ENCODE measurements at regions not wholly inside any gene's neighbourhood (a gene's known extent, or its start where the extent isn't known, plus 50 kb on each side); places are given as distances from the start of the nearest gene placed in this dataset.

DNA sequence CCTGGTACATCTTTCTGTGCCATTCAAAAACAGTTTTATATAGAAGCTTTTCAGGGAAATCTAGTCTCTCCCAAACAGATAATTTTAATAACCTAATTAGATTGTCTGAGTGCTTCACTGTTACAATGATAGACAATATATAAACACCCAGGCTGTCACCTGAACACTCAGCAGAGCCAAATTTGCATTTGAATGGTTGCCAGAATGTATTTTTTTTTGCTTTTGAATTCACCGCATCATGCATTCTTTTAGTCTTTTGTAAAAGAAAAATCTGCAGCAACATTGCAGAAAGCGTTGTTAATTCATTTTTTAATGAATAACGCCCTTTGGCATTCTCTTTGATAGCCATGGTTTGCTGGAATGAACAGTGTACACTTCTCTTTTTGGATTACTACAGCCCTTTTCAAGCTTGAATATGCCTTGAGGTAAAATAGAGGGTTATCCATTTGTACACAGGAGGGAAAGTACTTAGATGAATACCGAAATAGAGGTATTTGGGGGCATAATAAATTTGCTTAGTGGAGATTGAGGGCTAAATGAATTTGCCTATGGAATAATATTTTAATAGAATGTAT is 175.0 kb upstream of the EPHA5 start:
- DNase-seq (ENCODE audit: low read depth in 1 of 2, low spot score in 1 of 2): no peak

GRCh38 chr4:65839164-65839931 is 169.1 kb upstream of the EPHA5 start:
- DNase-seq (ENCODE audit: low read depth in 1 of 2, low spot score in 1 of 2): no peak

DNA sequence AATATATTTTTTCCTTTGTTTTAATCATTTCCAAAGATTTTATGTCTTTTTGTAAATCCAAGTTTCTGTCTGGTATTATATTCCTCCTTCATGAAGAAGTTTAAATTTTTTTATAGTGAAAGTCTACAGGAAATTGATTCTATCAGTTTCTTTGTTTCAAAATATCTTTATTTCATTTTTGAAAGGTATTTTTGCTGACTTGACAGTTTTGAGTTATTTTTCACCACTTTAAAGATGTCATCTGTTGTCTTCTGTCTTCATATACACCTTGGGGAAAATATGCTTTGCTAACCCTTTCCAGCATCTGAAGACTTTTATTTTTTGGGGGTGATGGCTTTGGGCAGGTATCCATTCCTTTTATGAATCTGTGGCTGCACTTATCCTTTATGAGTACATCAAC is 164.4 kb upstream of the EPHA5 start:
- DNase-seq (ENCODE audit: low read depth in 1 of 2, low spot score in 1 of 2): no peak

- no peak for DNase-seq (ENCODE audit: low read depth in 1 of 2, low spot score in 1 of 2)
Measured at GRCh38 chr4:65831828-65832227, 161.5 kb upstream of the EPHA5 start.

DNA sequence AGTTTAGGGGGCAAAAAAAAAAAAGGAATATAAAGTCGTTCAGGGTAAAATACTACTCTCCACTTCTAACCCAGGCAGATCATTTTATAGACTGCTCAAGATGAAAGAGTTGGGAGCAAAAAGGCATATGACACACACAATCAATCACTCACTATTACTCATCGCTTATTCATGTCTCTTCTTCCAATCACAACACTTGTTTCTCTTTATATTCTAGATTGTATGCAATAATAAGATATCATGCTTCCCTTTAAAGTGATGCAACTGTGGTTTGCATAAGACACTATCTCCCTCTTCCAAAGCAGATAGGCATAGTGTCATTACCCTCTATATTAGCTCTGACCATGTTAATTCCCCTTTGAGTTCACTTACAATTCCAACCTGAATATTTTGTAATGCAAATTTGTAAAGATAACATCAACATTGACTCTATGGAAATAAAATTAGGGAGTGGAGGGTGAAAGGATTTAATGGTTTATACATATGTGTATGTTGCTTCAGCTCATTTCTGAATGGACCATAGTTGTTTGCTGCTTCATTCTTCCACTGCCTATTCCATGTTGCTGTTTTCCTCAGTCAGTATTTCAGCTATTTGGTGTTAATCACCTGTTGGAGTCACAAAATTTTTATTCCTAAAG is 154.9 kb upstream of the EPHA5 start:
- DNase-seq (ENCODE audit: low read depth in 1 of 2, low spot score in 1 of 2): no peak

GRCh38 chr4:65819192-65819591 is 148.9 kb upstream of the EPHA5 start:
- DNase-seq (ENCODE audit: low read depth in 1 of 2, low spot score in 1 of 2): no peak

- no peak for DNase-seq (ENCODE audit: low read depth in 1 of 2, low spot score in 1 of 2)
Measured at GRCh38 chr4:65805936-65806335, 135.6 kb upstream of the EPHA5 start.

GRCh38 chr4:65799513-65799912 is 129.2 kb upstream of the EPHA5 start:
- DNase-seq (ENCODE audit: low read depth in 1 of 2, low spot score in 1 of 2): no peak

- no peak for DNase-seq (ENCODE audit: low read depth in 1 of 2, low spot score in 1 of 2)
Measured at GRCh38 chr4:65798498-65799127, 128.3 kb upstream of the EPHA5 start.

DNA sequence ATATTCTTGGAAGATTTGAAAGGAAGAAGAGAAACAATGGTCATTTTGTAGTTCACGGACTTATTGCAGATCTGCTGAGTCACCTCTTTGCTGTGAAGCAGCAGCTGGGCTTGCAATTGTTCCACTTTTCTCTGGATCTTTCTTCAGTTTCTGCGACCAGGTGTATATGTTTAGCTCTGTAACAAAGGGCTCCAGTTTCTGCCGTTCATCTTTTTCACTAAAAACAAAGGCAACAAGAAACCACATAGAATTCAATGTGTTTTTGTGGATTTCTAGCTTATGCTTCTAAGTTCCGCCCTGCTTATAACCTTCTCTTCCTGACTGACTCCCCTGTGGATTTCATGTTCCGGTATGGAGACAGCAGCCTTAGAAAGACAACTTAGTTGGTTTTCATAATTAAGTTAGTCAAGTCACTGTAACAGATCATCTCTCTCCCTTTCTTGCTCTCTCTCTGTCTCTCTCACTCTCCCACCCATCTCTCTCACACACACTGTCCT is 121.6 kb upstream of the EPHA5 start:
- no peak for DNase-seq (ENCODE audit: low read depth in 1 of 2, low spot score in 1 of 2)

GRCh38 chr4:65791111-65791811 is 121.0 kb upstream of the EPHA5 start:
- DNase-seq (ENCODE audit: low read depth in 1 of 2, low spot score in 1 of 2): no peak

DNA sequence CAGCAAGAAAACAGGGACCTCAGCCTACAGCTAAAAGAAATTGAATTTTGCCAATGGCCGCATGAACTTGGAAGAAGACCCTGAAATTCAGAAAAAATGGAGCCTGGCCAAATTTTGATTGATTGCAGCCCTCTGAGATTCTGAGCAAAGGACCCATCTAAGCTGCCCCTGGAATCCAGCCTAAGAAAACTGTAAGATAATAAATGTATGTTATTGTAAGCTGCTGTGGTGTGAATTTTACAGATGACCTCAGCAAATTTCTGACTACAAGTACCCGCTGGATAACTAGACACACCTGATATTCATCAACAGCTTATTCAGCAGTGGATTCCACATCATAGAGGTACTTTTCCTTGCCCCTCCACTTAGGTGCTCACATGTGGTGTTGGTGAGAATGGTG is 119.5 kb upstream of the EPHA5 start:
- DNase-seq (ENCODE audit: low read depth in 1 of 2, low spot score in 1 of 2): no peak

GRCh38 chr4:65789341-65789740 is 119.1 kb upstream of the EPHA5 start:
- no peak for DNase-seq (ENCODE audit: low read depth in 1 of 2, low spot score in 1 of 2)

- DNase-seq (ENCODE audit: low read depth in 1 of 2, low spot score in 1 of 2): no peak
Measured at GRCh38 chr4:65777270-65777669, 107.0 kb upstream of the EPHA5 start.

DNA sequence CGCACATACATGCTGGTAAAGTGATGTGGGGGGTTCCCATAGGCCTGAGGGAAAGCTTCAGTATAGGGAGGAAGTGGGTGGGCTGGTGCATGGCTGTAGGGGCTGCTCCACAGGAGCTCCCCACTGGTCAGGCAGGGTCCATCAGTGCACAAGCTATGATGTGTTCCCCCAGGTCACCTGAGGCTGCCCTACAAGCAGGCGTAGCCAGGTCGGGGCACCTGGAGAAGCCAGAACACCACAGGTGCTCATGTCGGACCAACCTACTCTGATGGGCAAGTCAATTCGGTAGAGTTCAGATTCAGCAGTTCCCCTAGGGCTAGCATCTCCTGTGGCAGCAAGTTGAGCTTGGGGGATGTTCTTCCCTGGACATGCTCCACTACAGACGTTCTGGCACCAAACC is 103.3 kb upstream of the EPHA5 start:
- no peak for DNase-seq (ENCODE audit: low read depth in 1 of 2, low spot score in 1 of 2)

GRCh38 chr4:65747386-65747785 is 77.1 kb upstream of the EPHA5 start:
- no peak for DNase-seq (ENCODE audit: low read depth in 1 of 2, low spot score in 1 of 2)

DNA sequence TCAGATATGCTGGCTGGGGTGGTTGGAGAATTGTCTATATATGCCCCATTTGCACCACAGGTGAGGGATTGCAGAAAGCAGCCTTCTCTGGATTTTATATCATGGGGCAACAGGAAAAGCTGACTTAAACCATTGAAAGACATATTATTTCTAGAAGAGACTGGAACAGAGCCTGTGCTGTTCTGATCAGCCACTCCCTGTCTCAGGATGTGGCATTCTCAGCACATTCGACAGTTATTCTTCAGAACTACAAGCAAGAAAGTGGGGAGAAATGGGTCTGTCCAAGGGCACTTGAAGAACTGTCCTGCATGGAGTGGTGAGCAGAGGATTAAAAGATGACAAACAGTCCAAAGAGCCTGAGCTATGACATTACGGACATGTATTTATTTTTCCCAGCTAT is 67.8 kb upstream of the EPHA5 start:
- DNase-seq (ENCODE audit: low read depth in 1 of 2, low spot score in 1 of 2): no peak

DNA sequence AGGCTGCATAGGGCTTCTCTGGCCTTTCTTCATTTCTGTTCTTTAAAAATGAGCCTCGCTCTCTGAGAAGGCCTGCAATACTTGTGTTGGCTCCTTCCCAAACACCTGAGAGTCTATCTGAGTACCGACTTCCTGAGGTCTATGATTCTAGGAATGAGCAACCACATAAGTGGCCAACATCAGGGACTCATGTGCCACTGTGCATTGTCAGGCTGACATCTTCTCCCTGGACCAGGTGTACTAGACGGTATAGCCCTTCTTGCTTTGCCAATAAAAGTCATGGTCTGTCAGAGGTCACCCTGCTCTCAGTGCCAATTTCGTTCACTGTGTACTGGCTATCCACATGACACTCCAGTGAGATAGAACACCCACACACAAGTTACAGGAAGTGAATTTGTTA is 67.4 kb upstream of the EPHA5 start:
- DNase-seq (ENCODE audit: low read depth in 1 of 2, low spot score in 1 of 2): no peak

DNA sequence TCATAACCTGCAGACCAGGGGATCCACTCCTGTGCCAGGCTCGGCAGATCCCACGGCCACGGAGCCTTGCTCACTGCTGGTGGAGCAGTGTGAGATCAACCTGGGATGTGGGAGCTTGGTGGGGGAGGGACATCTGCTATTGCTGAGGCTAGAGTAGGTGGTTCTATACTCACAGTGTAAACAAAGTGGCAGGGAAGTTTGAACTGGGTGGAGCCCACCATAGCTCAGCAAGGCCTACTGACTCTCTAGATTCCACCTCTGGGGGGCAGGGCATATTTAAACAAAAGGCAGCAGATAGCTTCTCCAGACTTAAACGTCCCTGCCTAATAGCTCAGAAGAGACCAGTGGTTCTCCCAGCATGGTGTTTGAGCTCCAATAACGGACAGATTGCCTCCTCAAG is 54.7 kb upstream of the EPHA5 start:
- no peak for DNase-seq (ENCODE audit: low read depth in 1 of 2, low spot score in 1 of 2)
